ENCODE measurements at regions not wholly inside any gene's neighbourhood (a gene's known extent, or its start where the extent isn't known, plus 50 kb on each side); places are given as distances from the start of the nearest gene placed in this dataset.
"Not testable (repeated sequence)": the region's sequence is repeated elsewhere in the genome, so short reads cannot be mapped to it uniquely, and the experiment has no call there.

- Histone ChIP-seq H3K27me3 (ENCODE audit: low read depth) (no peaks in the 10 kb centered on the region), H3K4me1 (no peaks in the 10 kb centered on the region), H3K36me3 (no peaks in the 10 kb centered on the region), H3K9me3 (replicated peaks) (no peaks in the 10 kb centered on the region), H3K27ac (replicated peaks) (no peak overlapping the region), H3K4me3 (no peak overlapping the region)
- no peak for DNase-seq
- intact Hi-C loops (cut with micrococcal nuclease) = no loop called here
- TF ChIP-seq, protein P1, sequence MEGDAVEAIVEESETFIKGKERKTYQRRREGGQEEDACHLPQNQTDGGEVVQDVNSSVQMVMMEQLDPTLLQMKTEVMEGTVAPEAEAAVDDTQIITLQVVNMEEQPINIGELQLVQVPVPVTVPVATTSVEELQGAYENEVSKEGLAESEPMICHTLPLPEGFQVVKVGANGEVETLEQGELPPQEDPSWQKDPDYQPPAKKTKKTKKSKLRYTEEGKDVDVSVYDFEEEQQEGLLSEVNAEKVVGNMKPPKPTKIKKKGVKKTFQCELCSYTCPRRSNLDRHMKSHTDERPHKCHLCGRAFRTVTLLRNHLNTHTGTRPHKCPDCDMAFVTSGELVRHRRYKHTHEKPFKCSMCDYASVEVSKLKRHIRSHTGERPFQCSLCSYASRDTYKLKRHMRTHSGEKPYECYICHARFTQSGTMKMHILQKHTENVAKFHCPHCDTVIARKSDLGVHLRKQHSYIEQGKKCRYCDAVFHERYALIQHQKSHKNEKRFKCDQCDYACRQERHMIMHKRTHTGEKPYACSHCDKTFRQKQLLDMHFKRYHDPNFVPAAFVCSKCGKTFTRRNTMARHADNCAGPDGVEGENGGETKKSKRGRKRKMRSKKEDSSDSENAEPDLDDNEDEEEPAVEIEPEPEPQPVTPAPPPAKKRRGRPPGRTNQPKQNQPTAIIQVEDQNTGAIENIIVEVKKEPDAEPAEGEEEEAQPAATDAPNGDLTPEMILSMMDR (IDR thresholded peaks at IDR 0.05; ENCODE audit: borderline replicate concordance) = no peak
Measured at GRCh38 chr9:28981711-28982110, 1408.4 kb upstream of the C9orf72 start.

- no peak overlapping the region for H3K27ac ChIP-seq (replicated peaks)
- H3K27me3 ChIP-seq (ENCODE audit: low read depth) = no peaks in the 10 kb centered on the region
- no peaks in the 10 kb centered on the region for H3K36me3 ChIP-seq
- intact Hi-C loops (cut with micrococcal nuclease) = no loop called here
- TF ChIP-seq, protein P1 (IDR thresholded peaks at IDR 0.05; ENCODE audit: borderline replicate concordance) = no peak
- no peak for DNase-seq
- H3K9me3 ChIP-seq (replicated peaks) = peaks cover 1% of the 10 kb centered on the region
- H3K4me3 ChIP-seq = no peak overlapping the region
- H3K4me1 ChIP-seq = no peaks in the 10 kb centered on the region
Measured at GRCh38 chr9:28984016-28984415, 1410.7 kb upstream of the C9orf72 start.

DNA sequence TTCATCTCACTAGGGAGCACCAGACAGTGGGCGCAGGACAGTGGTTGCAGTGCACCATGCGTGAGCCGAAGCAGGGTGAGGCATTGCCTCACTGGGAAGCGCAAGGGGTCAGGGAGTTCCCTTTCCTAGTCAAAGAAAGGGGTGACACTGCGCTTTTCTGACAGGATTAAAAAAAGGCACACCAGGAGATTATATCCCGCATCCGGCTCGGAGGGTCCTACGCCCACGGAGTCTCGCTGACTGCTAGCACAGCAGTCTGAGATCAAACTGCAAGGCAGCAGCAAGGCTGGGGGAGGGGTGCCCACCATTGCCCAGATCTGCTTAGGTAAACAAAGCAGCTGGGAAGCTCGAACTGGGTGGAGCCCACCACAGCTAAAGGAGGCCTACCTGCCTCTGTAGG lies 1416.7 kb upstream of the C9orf72 start:
- peaks cover 15% of the 10 kb centered on the region for H3K9me3 ChIP-seq (replicated peaks)
- H3K4me3 ChIP-seq; intact Hi-C loops (cut with micrococcal nuclease); H3K36me3 ChIP-seq; H3K27me3 ChIP-seq (ENCODE audit: low read depth); H3K27ac ChIP-seq (replicated peaks); H3K4me1 ChIP-seq; DNase-seq: not testable (repeated sequence)

GRCh38 chr9:28999057-28999456 lies 1425.8 kb upstream of the C9orf72 start:
- Histone ChIP-seq H3K27ac (replicated peaks) (no peak overlapping the region), H3K9me3 (replicated peaks) (peaks cover 11% of the 10 kb centered on the region), H3K4me1 (no peaks in the 10 kb centered on the region), H3K27me3 (ENCODE audit: low read depth) (no peaks in the 10 kb centered on the region), H3K4me3 (no peak overlapping the region), H3K36me3 (no peaks in the 10 kb centered on the region)
- no peak for DNase-seq
- TF ChIP-seq, protein P1 (IDR thresholded peaks at IDR 0.05; ENCODE audit: borderline replicate concordance) = no peak
- intact Hi-C loops (cut with micrococcal nuclease) = no loop called here

- Histone ChIP-seq H3K36me3 (no peaks in the 10 kb centered on the region), H3K4me1 (no peaks in the 10 kb centered on the region), H3K9me3 (replicated peaks) (peaks cover 11% of the 10 kb centered on the region), H3K27me3 (ENCODE audit: low read depth) (no peaks in the 10 kb centered on the region), H3K4me3 (no peak overlapping the region), H3K27ac (replicated peaks) (no peak overlapping the region)
- TF ChIP-seq, protein P1 (IDR thresholded peaks at IDR 0.05; ENCODE audit: borderline replicate concordance) = no peak
- intact Hi-C loops (cut with micrococcal nuclease) = no loop called here
- DNase-seq = no peak
Measured at GRCh38 chr9:28999806-29000205, 1426.5 kb upstream of the C9orf72 start.

- H3K9me3 ChIP-seq (replicated peaks) = peaks cover 11% of the 10 kb centered on the region
- DNase-seq = no peak
- H3K27ac ChIP-seq (replicated peaks) = no peak overlapping the region
- H3K36me3 ChIP-seq = no peaks in the 10 kb centered on the region
- H3K27me3 ChIP-seq (ENCODE audit: low read depth) = no peaks in the 10 kb centered on the region
- H3K4me1 ChIP-seq = no peaks in the 10 kb centered on the region
- intact Hi-C loops (cut with micrococcal nuclease) = no loop called here
- H3K4me3 ChIP-seq = no peak overlapping the region
- TF ChIP-seq, protein P1 (IDR thresholded peaks at IDR 0.05; ENCODE audit: borderline replicate concordance) = no peak
Measured at GRCh38 chr9:29001006-29001405, 1427.7 kb upstream of the C9orf72 start.

All from left ventricle myocardium inferior (tissue), 1 donor.